T-cell (primary cell): ENCODE measurements at regions not wholly inside any gene's neighbourhood (a gene's known extent, or its start where the extent isn't known, plus 50 kb on each side); places are given as distances from the start of the nearest gene placed in this dataset.

Experiments used
- ATAC-seq, 4 experiments: fragments of 200-7000 bp in 3 of 4; fragments of 150-1000 bp in 1 of 4; cut with Tn5 transposase; replicated peaks in 1 of 4; 1 replicate in 3 of 4; 2 replicates in 1 of 4; pipeline ENCODE4 v1.10.0; 2021; ENCODE audit warnings: moderate library complexity in 3 of 4, mild to moderate bottlenecking in 2 of 4, moderate number of reproducible peaks in 1 of 4
- CTCF ChIA-PET, 2 donors: fragments of 300-600 bp; sonication (Branson Sonifier 250); formaldehyde crosslinking; loops; one replicate each; lab custom pipeline; 2022; ENCODE audit warnings: antibody characterized with exemption in 2 of 2; lab: Charles Lee
- POLR2A ChIA-PET, 2 donors: fragments of 300-600 bp; sonication (Branson Sonifier 250); formaldehyde crosslinking; loops; one replicate each; lab custom pipeline; 2022; ENCODE audit warnings: antibody characterized with exemption in 2 of 2; lab: Charles Lee
- DNase-seq, 35 experiments: peaks; one replicate each; pipeline versions ENCODE4 v3.0.0 to v3.0.0-alpha.2; 2013 to 2023
- H3K27ac ChIP-seq: one replicate; pipeline ENCODE4 v1.5.1; 2013; ENCODE audit warnings: low read length
- H3K27me3 ChIP-seq, 2 experiments: replicated peaks in 1 of 2; 1 replicate in 1 of 2; 2 replicates in 1 of 2; pipeline versions ENCODE4 v1.6.1 to v1.7.0; 2013; ENCODE audit warnings: low read length in 1 of 2, mixed read lengths in 1 of 2; ENCODE audit not compliant: control insufficient read depth in 2 of 2, insufficient read depth in 2 of 2; ENCODE audit errors: extremely low read depth in 1 of 2
- H3K36me3 ChIP-seq, 2 donors: 1 replicate in 1 of 2; 2 replicates in 1 of 2; pipeline versions ENCODE4 v1.6.1 to v1.7.0; 2013; ENCODE audit warnings: low read length in 1 of 2; ENCODE audit not compliant: control insufficient read depth in 2 of 2, insufficient read depth in 1 of 2; ENCODE audit errors: extremely low read depth in 1 of 2
- H3K4me1 ChIP-seq, 2 experiments: 1 replicate in 1 of 2; 2 replicates in 1 of 2; pipeline versions ENCODE4 v1.6.1 to v1.7.0; 2013; ENCODE audit warnings: low read length in 2 of 2, mixed read lengths in 1 of 2; ENCODE audit not compliant: insufficient read depth in 2 of 2, control insufficient read depth in 1 of 2; ENCODE audit errors: extremely low read depth in 1 of 2
- H3K4me3 ChIP-seq, 2 donors: 1 replicate in 1 of 2; 2 replicates in 1 of 2; pipeline versions ENCODE4 v1.5.1 to v1.7.0; 2013; ENCODE audit warnings: mild to moderate bottlenecking in 2 of 2, low read length in 1 of 2, moderate library complexity in 1 of 2; ENCODE audit not compliant: control insufficient read depth in 1 of 2; ENCODE audit errors: extremely low read depth in 1 of 2
- H3K9me3 ChIP-seq: 2 replicates; pipeline ENCODE4 v1.7.0; 2013
- H3K27ac Mint-ChIP-seq, 2 donors: one replicate each; pipeline ENCODE4 v1.8.0; 2020 to 2021; ENCODE audit warnings: mild to moderate bottlenecking in 2 of 2, mixed read lengths in 2 of 2
- H3K27me3 Mint-ChIP-seq, 2 donors: one replicate each; pipeline ENCODE4 v1.8.0; 2021 to 2022; ENCODE audit warnings: mixed read lengths in 2 of 2
- H3K36me3 Mint-ChIP-seq: one replicate; pipeline ENCODE4 v1.8.0; 2021; ENCODE audit warnings: mixed read lengths
- H3K4me1 Mint-ChIP-seq, 3 donors: one replicate each; pipeline ENCODE4 v1.8.0; 2020 to 2022; ENCODE audit warnings: mixed read lengths in 3 of 3, mild to moderate bottlenecking in 1 of 3
- H3K4me3 Mint-ChIP-seq, 3 donors: one replicate each; pipeline ENCODE4 v1.8.0; 2020 to 2022; ENCODE audit warnings: mild to moderate bottlenecking in 3 of 3, mixed read lengths in 3 of 3, moderate library complexity in 3 of 3
- H3K9me3 Mint-ChIP-seq, 3 donors: one replicate each; pipeline ENCODE4 v1.8.0; 2020 to 2022; ENCODE audit warnings: mixed read lengths in 3 of 3
- WGBS: methylation state at CpG from one replicate; pipeline ENCODE4 v1.1.5; 2013; ENCODE audit warnings: missing lambda C conversion rate; ENCODE audit not compliant: insufficient coverage; 5-methylcytosine and 5-hydroxymethylcytosine counted together

DNA sequence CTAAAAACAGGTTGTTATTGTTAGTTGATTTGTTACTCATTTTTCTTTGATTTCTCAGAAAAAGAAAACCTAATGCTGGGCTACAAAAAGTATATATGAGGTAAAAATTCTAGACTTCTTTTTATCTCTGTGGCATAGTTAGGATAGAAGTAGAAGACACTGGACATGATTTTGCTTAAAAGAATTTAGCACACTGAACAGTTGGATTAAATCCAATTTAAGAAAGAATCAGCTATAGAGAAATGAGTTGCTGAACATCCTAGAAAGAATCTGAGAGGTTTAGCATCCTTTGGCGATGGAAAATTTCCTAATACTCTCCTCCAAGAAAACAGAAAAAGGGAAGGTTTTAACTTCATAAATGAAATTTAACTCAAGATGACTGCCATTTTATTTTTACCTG is 259.7 kb downstream of the TBL1XR1 start:
- Mint-ChIP-seq H3K4me3 (no peak overlapping the region), H3K4me1 (no peaks in the 10 kb centered on the region), H3K36me3 (no peaks in the 10 kb centered on the region), H3K27me3 (peaks cover 8 to 16% of the 10 kb centered on the region in 2 donors), H3K9me3 (no peaks in the 10 kb centered on the region), H3K27ac (no peak overlapping the region)
- Histone ChIP-seq H3K9me3 (no peaks in the 10 kb centered on the region), H3K27me3 (no peaks in the 10 kb centered on the region), H3K27ac (no peak overlapping the region), H3K36me3 (no peaks in the 10 kb centered on the region), H3K4me3 (no peak overlapping the region), H3K4me1 (no peaks in the 10 kb centered on the region)
- ATAC-seq (no peak), DNase-seq (no peak)
- ChIA-PET CTCF (interaction anchor here (0.5 to 2.5 kb wide), 7 partner anchors 12 to 1737 kb away, joined by 3 to 17 read pairs (median 3); no protein-coding TSS in a partner anchor), POLR2A (no interaction called here)
- no CpG with 5 or more reads among the region's 1 CpG for WGBS

DNA sequence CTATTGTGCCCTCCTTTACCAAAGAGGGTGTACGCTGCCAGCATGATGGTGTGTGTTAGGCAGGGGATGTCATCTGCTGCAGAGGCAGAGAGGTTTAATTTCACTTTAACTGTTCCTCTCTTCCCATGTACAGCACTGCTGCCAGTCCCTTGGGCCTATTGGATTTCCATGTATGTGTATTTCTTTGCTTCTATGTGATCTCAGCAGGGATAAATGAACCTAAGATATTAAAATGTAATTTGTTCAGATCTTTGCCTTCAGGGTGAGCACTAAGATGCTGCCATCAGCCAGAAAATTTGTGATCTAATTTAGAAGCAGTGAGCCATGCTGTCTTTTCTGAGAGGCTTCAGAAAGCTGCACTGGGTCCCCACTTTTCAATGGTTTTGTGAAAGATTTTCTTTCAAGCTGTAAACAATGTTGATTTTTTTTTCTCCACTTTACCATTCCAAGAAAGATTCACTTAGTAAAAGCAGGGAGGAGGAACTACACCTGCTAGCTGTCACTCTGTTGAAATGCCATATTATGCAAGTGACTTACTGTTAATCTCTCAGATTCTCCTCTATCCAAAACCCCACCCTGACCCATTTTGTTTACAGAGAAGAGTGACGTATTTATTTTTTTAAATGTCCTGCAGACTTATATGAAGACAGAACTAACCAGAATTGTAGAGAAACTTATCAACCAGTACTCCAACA is 261.9 kb downstream of the TBL1XR1 start:
- WGBS = no CpG with 5 or more reads among the region's 2 CpGs
- no peak overlapping the region for H3K27ac ChIP-seq
- no peaks in the 10 kb centered on the region for H3K36me3 Mint-ChIP-seq
- POLR2A ChIA-PET = no interaction called here
- no peaks in the 10 kb centered on the region for H3K36me3 ChIP-seq
- H3K9me3 Mint-ChIP-seq = no peaks in the 10 kb centered on the region
- DNase-seq (no peak), ATAC-seq (no peak)
- H3K27me3 Mint-ChIP-seq = peaks cover 10 to 13% of the 10 kb centered on the region in 2 donors
- H3K27ac Mint-ChIP-seq = no peak overlapping the region
- no peaks in the 10 kb centered on the region for H3K27me3 ChIP-seq
- no peak overlapping the region for H3K4me3 ChIP-seq
- no peaks in the 10 kb centered on the region for H3K9me3 ChIP-seq
- no peaks in the 10 kb centered on the region for H3K4me1 ChIP-seq
- no peaks in the 10 kb centered on the region for H3K4me1 Mint-ChIP-seq
- CTCF ChIA-PET = no interaction called here
- no peak overlapping the region for H3K4me3 Mint-ChIP-seq

DNA sequence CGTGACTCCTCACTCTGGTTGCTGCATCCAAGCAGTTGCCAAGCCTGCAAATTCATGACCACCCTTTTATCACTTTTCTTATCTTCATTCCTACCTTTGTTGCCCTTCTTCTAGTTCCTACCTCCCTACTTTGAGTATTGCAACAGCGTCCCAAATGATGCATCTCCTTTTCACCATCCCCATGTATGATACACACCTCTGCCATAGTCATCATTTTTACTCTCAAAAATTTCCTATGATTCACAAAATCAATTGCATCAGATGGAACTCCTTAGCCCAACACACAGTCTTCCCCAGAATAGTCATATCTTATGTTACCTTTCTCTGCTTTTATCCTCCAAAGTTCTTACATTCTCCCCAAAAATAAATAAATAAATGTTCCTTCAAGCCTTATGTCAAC is 262.6 kb downstream of the TBL1XR1 start:
- Mint-ChIP-seq H3K9me3 (no peaks in the 10 kb centered on the region), H3K4me1 (no peaks in the 10 kb centered on the region), H3K27ac (no peak overlapping the region), H3K4me3 (no peak overlapping the region), H3K36me3 (no peaks in the 10 kb centered on the region), H3K27me3 (peaks cover 9 to 13% of the 10 kb centered on the region in 2 donors)
- Histone ChIP-seq H3K36me3 (no peaks in the 10 kb centered on the region), H3K4me3 (no peak overlapping the region), H3K27me3 (no peaks in the 10 kb centered on the region), H3K9me3 (no peaks in the 10 kb centered on the region), H3K4me1 (no peaks in the 10 kb centered on the region), H3K27ac (no peak overlapping the region)
- ATAC-seq = no peak
- WGBS = 96% methylated on average over 2 of the region's 2 CpGs
- POLR2A ChIA-PET = no interaction called here
- CTCF ChIA-PET = no interaction called here
- no peak for DNase-seq

DNA sequence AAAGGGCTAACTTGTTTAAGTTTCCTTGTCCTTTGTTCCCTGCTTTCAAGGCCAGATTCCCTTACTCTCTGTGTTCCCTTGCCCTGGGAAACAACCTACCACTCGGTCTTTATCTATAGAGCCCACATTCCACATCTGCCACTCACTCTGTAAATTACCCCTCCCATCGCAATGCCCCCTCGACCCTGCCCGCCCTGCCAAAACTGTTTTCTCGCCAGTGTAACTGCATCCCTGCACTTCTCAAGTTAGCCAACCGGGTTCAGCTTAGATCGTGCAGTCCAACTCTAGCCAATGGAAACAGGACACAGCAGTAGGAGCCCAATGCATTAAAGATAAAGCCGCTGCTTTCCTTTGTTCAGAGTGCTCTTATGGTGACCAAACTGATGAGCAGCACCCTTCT is 263.6 kb downstream of the TBL1XR1 start:
- ChIA-PET CTCF (no interaction called here), POLR2A (interaction anchor here in 1 of 2 donors (0.6 kb wide), 1 partner anchor 12 kb away, joined by 11 read pairs; no protein-coding TSS in a partner anchor)
- Mint-ChIP-seq H3K36me3 (no peaks in the 10 kb centered on the region), H3K4me3 (no peak overlapping the region), H3K4me1 (no peaks in the 10 kb centered on the region), H3K27me3 (peaks cover 9 to 17% of the 10 kb centered on the region in 2 donors), H3K9me3 (no peaks in the 10 kb centered on the region), H3K27ac (no peak overlapping the region)
- H3K4me3 ChIP-seq = no peak overlapping the region
- DNase-seq (no peak), ATAC-seq (no peak)
- no peaks in the 10 kb centered on the region for H3K36me3 ChIP-seq
- no peaks in the 10 kb centered on the region for H3K4me1 ChIP-seq
- H3K9me3 ChIP-seq = no peaks in the 10 kb centered on the region
- 85% methylated on average over 7 of the region's 8 CpGs for WGBS
- H3K27ac ChIP-seq = no peak overlapping the region
- no peaks in the 10 kb centered on the region for H3K27me3 ChIP-seq

DNA sequence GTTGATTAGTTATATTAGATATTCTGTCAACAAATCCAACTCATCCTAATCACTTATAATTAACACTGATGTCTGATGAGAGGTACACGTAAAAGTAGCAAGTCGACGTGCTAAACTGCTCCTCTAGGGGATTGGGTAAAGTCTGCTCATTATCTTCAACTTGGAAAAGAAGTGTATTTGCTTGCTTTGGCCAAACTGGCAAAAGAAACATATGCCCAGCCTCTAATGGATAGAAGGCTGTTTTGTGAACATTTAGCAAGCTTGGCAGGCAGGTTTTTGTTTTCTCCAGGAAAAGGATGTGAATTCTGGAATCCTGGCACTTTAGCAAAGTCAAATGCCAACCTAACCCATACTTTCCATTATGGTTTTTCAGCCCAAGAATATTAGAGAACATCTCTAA is 264.8 kb downstream of the TBL1XR1 start:
- no peaks in the 10 kb centered on the region for H3K4me1 Mint-ChIP-seq
- Histone ChIP-seq H3K27me3 (no peaks in the 10 kb centered on the region), H3K9me3 (no peaks in the 10 kb centered on the region), H3K4me1 (no peaks in the 10 kb centered on the region), H3K4me3 (no peak overlapping the region), H3K36me3 (no peaks in the 10 kb centered on the region), H3K27ac (no peak overlapping the region)
- DNase-seq (no peak), ATAC-seq (no peak)
- ChIA-PET CTCF (interaction anchor here in 1 of 2 donors (0.6 kb wide), 1 partner anchor 300 kb away, joined by 3 read pairs; no protein-coding TSS in a partner anchor), POLR2A (no interaction called here)
- no peak overlapping the region for H3K4me3 Mint-ChIP-seq
- no peak overlapping the region for H3K27ac Mint-ChIP-seq
- H3K9me3 Mint-ChIP-seq = no peaks in the 10 kb centered on the region
- peaks cover 9 to 21% of the 10 kb centered on the region in 2 donors for H3K27me3 Mint-ChIP-seq
- no peaks in the 10 kb centered on the region for H3K36me3 Mint-ChIP-seq
- no CpG with 5 or more reads among the region's 3 CpGs for WGBS

DNA sequence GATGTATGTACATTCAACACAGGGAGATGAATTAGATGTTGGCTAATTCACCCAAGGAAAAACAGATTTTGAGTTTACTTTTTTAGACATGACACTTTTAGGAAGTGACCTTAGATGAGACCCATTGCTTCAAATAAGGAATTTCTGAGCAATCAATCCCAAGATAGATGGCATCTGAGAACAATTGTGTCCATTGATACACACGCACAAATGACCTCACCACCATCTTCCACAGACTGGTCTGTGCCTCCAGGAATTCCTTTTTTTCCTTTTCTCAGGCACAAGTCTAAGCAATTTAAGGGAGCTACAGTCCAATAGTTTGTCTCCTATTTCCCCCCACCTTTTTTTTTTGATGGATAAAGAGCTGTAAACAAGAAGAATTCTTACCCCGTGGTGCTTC is 265.3 kb downstream of the TBL1XR1 start:
- ChIA-PET CTCF (no interaction called here), POLR2A (no interaction called here)

More for the DNA sequence above, 265.3 kb downstream of the TBL1XR1 start:
- Mint-ChIP-seq H3K4me3 (no peak overlapping the region), H3K4me1 (no peaks in the 10 kb centered on the region), H3K36me3 (no peaks in the 10 kb centered on the region), H3K27me3 (peaks cover 12 to 23% of the 10 kb centered on the region in 2 donors), H3K27ac (no peak overlapping the region), H3K9me3 (no peaks in the 10 kb centered on the region)
- Histone ChIP-seq H3K27me3 (no peaks in the 10 kb centered on the region), H3K4me1 (no peaks in the 10 kb centered on the region), H3K36me3 (no peaks in the 10 kb centered on the region), H3K4me3 (no peak overlapping the region), H3K9me3 (no peaks in the 10 kb centered on the region), H3K27ac (no peak overlapping the region)
- ATAC-seq (no peak), DNase-seq (no peak)
- 100% methylated on average over 1 of the region's 2 CpGs for WGBS
